DND-41 (cell line): ENCODE measurements at regions not wholly inside any gene's neighbourhood (a gene's known extent, or its start where the extent isn't known, plus 50 kb on each side); places are given as distances from the start of the nearest gene placed in this dataset.

Experiments used
- ATAC-seq: fragments of 200-7000 bp; cut with Tn5 transposase; 3 replicates; pipeline ENCODE4 v1.9.1; 2021; ENCODE audit warnings: low read depth; ENCODE audit not compliant: insufficient read depth
- DNase-seq: peaks from one replicate; pipeline ENCODE4 v3.0.0-alpha.2; 2020
- H2AFZ ChIP-seq: 2 replicates; pipeline ENCODE4 v1.6.0; 2012; ENCODE audit warnings: low read depth, low read length
- H3K27ac ChIP-seq: 2 replicates; pipeline ENCODE4 v1.5.1; 2012; ENCODE audit warnings: low read length, inconsistent platforms
- H3K27me3 ChIP-seq: fragments of 200-600 bp; sonication (generic); 2 replicates; pipeline ENCODE4 v1.6.0; 2012; ENCODE audit warnings: low read length, mild to moderate bottlenecking, inconsistent platforms; ENCODE audit not compliant: insufficient read depth, poor library complexity
- H3K36me3 ChIP-seq: 2 replicates; pipeline ENCODE4 v1.5.1; 2012; ENCODE audit warnings: low read length, inconsistent platforms; ENCODE audit not compliant: insufficient read depth
- H3K4me1 ChIP-seq: 2 replicates; pipeline ENCODE4 v1.5.1; 2012; ENCODE audit warnings: mild to moderate bottlenecking, low read length; ENCODE audit not compliant: insufficient read depth
- H3K4me2 ChIP-seq: 2 replicates; pipeline ENCODE4 v1.6.0; 2012; ENCODE audit warnings: mild to moderate bottlenecking, moderate library complexity, low read length, inconsistent platforms; ENCODE audit not compliant: insufficient read depth
- H3K4me3 ChIP-seq, 2 experiments: fragments of 200-600 bp in 1 of 2; shearing (Covaris generic) in 1 of 2; 2 replicates each; pipeline ENCODE4 v1.5.1; 2012 to 2016; ENCODE audit warnings: inconsistent platforms in 2 of 2, low read length in 2 of 2, mild to moderate bottlenecking in 2 of 2, low read depth in 1 of 2, moderate library complexity in 1 of 2
- H3K79me2 ChIP-seq: 2 replicates; pipeline ENCODE4 v1.6.0; 2012; ENCODE audit warnings: low read length, inconsistent platforms; ENCODE audit not compliant: insufficient read depth
- H3K9ac ChIP-seq: 2 replicates; pipeline ENCODE4 v1.6.0; 2012; ENCODE audit warnings: low read depth, mild to moderate bottlenecking, inconsistent platforms, low read length, moderate library complexity
- H3K9me3 ChIP-seq: 2 replicates; pipeline ENCODE4 v1.5.1; 2012; ENCODE audit warnings: low read length, moderate library complexity, mild to moderate bottlenecking, inconsistent platforms; ENCODE audit not compliant: insufficient read depth, severe bottlenecking
- H4K20me1 ChIP-seq: 2 replicates; pipeline ENCODE4 v1.6.0; 2012; ENCODE audit warnings: low read length; ENCODE audit not compliant: insufficient read depth
- EZH2 ChIP-seq: IDR thresholded peaks from 3 replicates; pipeline ENCODE4 v1.6.1; 2012; ENCODE audit warnings: borderline replicate concordance, low read depth, mild to moderate bottlenecking, moderate library complexity, low read length, inconsistent platforms; ENCODE audit not compliant: severe bottlenecking
- TF ChIP-seq, protein P1 (sequence below): IDR thresholded peaks from 2 replicates; pipeline ENCODE4 v1.5.1; 2012; ENCODE audit warnings: borderline replicate concordance, low read length, moderate library complexity, mild to moderate bottlenecking; ENCODE audit not compliant: poor library complexity, severe bottlenecking; ENCODE audit errors: extremely low read depth

DNA sequence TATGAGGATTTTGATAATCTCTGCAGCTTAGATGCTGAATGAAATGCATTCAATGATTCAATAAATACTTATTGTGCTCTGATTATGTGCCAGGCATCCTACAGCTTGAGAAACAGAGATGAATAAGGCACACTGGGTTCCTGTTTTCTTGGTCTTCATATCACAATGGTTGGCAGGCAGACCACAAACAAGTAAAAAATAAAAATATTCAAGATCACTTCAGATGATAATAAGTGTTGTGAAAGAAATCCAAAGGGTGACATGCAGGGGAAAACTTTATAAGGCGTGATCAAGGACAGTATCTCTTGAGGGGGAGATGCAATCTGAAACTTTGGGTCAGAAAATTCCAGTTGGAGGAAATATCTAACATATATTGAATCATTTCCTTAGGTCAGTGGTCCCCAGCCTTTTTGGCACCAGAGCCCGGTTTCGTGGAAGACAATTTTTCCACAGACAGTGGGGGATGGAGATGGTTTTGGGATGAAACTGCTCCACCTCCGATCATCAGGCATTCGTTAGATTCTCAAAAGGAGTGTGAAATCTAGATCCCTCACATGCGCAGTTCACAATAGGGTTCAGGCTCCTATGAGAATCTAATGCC lies 73.7 kb upstream of the RAP1B start:
- Histone ChIP-seq H3K27me3 (no peaks in the 10 kb centered on the region), H3K79me2 (no peaks in the 10 kb centered on the region), H3K36me3 (no peaks in the 10 kb centered on the region), H4K20me1 (no peaks in the 10 kb centered on the region), H3K4me2 (no peak overlapping the region), H3K4me3 (no peak overlapping the region), H3K4me1 (peaks cover 17% of the 10 kb centered on the region), H3K9ac (no peak overlapping the region), H3K9me3 (peaks cover 6% of the 10 kb centered on the region), H2AFZ (no peak overlapping the region), H3K27ac (no peak overlapping the region; the same call in 1 of the 2 replicates)
- ATAC-seq (no peak), DNase-seq (no peak)
- TF ChIP-seq EZH2 = no peak
- TF ChIP-seq, protein P1, sequence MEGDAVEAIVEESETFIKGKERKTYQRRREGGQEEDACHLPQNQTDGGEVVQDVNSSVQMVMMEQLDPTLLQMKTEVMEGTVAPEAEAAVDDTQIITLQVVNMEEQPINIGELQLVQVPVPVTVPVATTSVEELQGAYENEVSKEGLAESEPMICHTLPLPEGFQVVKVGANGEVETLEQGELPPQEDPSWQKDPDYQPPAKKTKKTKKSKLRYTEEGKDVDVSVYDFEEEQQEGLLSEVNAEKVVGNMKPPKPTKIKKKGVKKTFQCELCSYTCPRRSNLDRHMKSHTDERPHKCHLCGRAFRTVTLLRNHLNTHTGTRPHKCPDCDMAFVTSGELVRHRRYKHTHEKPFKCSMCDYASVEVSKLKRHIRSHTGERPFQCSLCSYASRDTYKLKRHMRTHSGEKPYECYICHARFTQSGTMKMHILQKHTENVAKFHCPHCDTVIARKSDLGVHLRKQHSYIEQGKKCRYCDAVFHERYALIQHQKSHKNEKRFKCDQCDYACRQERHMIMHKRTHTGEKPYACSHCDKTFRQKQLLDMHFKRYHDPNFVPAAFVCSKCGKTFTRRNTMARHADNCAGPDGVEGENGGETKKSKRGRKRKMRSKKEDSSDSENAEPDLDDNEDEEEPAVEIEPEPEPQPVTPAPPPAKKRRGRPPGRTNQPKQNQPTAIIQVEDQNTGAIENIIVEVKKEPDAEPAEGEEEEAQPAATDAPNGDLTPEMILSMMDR = no peak

DNA sequence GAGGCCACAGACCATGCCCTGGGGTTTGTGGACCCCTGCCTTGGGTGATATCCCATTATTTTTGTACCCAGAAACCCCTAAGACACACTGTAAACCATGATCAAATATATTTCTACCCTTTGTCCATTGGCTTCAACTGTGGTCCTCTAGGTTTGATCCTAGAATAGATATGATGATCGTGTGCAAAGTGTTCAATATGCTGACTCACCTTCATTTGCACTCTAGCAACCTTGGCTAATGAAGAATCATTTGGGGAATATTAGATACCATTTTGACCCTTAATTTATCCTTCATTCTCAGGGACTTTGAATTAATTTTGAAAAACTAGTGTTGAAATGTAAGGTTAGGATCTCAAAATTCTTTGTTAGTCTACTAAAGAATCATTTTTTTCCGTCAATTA lies 73.1 kb upstream of the RAP1B start:
- DNase-seq (no peak), ATAC-seq (no peak)
- H3K79me2 ChIP-seq = no peaks in the 10 kb centered on the region
- H3K9ac ChIP-seq = no peak overlapping the region
- H3K4me3 ChIP-seq = no peak overlapping the region
- no peaks in the 10 kb centered on the region for H3K36me3 ChIP-seq
- no peaks in the 10 kb centered on the region for H3K27me3 ChIP-seq
- H3K9me3 ChIP-seq = peaks cover 6% of the 10 kb centered on the region
- no peak overlapping the region for H3K27ac ChIP-seq
- H3K4me1 ChIP-seq = peaks cover 17% of the 10 kb centered on the region
- TF ChIP-seq, protein P1 = no peak
- TF ChIP-seq EZH2 = no peak
- no peak overlapping the region for H3K4me2 ChIP-seq
- no peaks in the 10 kb centered on the region for H4K20me1 ChIP-seq
- no peak overlapping the region for H2AFZ ChIP-seq

DNA sequence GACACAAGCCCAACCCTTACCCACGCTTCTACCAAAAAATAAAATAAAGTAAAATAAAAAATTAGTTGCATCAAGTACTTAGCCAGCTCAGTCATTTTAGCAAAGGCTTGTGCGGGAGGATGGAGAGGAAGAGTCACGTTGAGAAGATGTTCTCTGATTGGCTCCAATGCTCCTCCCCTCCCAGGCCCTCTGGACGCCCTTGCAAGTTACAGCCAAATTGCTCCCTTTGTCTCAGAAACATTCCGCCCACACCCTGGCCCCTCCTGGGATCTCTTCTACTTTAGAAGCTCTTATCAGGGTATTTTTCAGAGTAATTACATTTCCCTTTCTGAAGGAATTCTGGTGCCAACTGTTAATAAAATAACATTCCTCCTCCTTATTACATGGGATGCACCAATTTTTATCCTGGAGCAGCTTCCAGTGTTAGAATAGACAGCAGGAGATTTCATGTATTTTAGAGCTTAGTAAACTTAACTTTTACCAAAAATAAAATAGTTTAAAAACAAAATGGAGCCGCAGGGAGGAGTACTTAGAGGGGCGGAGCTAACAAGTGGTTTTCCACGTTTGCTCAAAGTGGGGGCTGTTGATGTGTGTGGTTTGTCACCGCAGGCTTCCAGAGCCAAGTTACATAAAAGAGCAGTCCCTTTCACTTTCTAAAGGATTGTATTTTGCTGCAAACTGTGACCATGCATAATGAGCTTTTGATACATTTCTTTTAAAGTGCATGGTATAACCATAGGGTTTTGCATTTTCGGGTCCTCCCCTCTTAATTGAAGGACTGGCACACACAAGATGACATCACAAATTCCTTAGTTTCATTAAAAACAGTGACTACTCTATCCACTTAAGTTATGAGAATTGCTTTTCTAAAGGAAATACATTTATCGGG lies 71.7 kb upstream of the RAP1B start:
- Histone ChIP-seq H3K4me3 (peak overlapping the region in 1 of 2 experiments; percentile 31; a peak in 1 of 4 replicates), H3K4me2 (peak overlapping the region; percentile 47), H3K27ac (peak overlapping the region; percentile 59), H2AFZ (peak overlapping the region; percentile 63), H3K79me2 (no peaks in the 10 kb centered on the region), H3K27me3 (no peaks in the 10 kb centered on the region), H3K4me1 (peaks cover 17% of the 10 kb centered on the region), H3K9ac (no peak overlapping the region), H4K20me1 (no peaks in the 10 kb centered on the region), H3K9me3 (peaks cover 6% of the 10 kb centered on the region), H3K36me3 (no peaks in the 10 kb centered on the region)
- peak; percentile 80 for DNase-seq
- ATAC-seq = peak; percentile 100
- no peak for TF ChIP-seq EZH2
- TF ChIP-seq, protein P1 = no peak
